Activated T-helper 2 cell treated with anti-CD3 and anti-CD28 coated beads, Interferon-gamma antibody, Interleukin-2, Interleukin-4, amounts not matched to agents 10 μg/mL and 5 μg/mL and 100 μg/mL, durations not matched to agents 14 hours and 24 hours and 36 hours (primary cell): ENCODE measurements at regions not wholly inside any gene's neighbourhood (a gene's known extent, or its start where the extent isn't known, plus 50 kb on each side); places are given as distances from the start of the nearest gene placed in this dataset.
"Not testable (repeated sequence)": the region's sequence is repeated elsewhere in the genome, so short reads cannot be mapped to it uniquely, and the experiment has no call there.

Source experiments
- DNase-seq: peaks from one replicate; pipeline ENCODE4 v3.0.0; 2021; ENCODE audit warnings: low spot score
- H3K27ac Mint-ChIP-seq: one replicate; pipeline ENCODE4 v1.8.0; 2021; ENCODE audit warnings: mixed read lengths
- H3K27me3 Mint-ChIP-seq: one replicate; pipeline ENCODE4 v1.8.0; 2021; ENCODE audit warnings: low read depth, mixed read lengths
- H3K36me3 Mint-ChIP-seq: one replicate; pipeline ENCODE4 v1.8.0; 2021; ENCODE audit warnings: low read depth, mixed read lengths
- H3K4me1 Mint-ChIP-seq: one replicate; pipeline ENCODE4 v1.8.0; 2021; ENCODE audit warnings: low read depth, mixed read lengths
- H3K4me3 Mint-ChIP-seq: one replicate; pipeline ENCODE4 v1.8.0; 2021; ENCODE audit warnings: low read depth, mild to moderate bottlenecking, moderate library complexity, mixed read lengths
- H3K9me3 Mint-ChIP-seq: one replicate; pipeline ENCODE4 v1.8.0; 2021; ENCODE audit warnings: mixed read lengths
- intact Hi-C: fragments of 100-400 bp; cut with micrococcal nuclease; formaldehyde crosslinking; loops from one replicate; pipeline ENCODE4 v1.15.1; 2023

- Mint-ChIP-seq H3K27me3 (no peaks in the 10 kb centered on the region), H3K4me1 (no peaks in the 10 kb centered on the region), H3K4me3 (no peak overlapping the region), H3K36me3 (no peaks in the 10 kb centered on the region), H3K27ac (no peak overlapping the region), H3K9me3 (no peaks in the 10 kb centered on the region)
- intact Hi-C loops, result no loop called here
- no peak for DNase-seq
Measured at GRCh38 chr4:24214796-24215195, 324.9 kb upstream of the PPARGC1A start.

GRCh38 chr4:24213961-24214360 is 324.1 kb upstream of the PPARGC1A start:
- Mint-ChIP-seq H3K4me1 (no peaks in the 10 kb centered on the region), H3K4me3 (no peak overlapping the region), H3K36me3 (no peaks in the 10 kb centered on the region), H3K9me3 (no peaks in the 10 kb centered on the region), H3K27me3 (no peaks in the 10 kb centered on the region), H3K27ac (no peak overlapping the region)
- DNase-seq, result no peak
- intact Hi-C loops, result no loop called here

DNA sequence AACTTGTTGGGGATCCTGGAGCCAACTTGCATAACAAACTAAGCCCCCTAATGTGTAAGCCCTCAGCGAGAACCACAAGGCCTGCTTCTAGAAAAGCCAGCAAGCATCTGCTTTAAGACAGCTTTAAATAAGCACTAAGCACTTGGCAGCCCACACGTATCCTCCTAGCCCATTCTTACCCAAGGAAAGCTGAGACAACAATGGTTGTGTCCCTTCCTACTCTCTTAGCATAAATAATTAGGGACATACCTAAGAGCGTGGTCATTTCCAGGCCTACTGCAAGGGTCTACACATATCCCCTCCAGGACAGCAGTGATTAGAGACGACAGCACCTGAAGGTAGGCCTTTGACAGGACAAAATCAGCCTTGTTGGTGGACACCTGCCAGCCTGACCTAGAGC is 322.8 kb upstream of the PPARGC1A start:
- intact Hi-C loops, result no loop called here
- H3K27ac Mint-ChIP-seq, result no peak overlapping the region
- H3K4me1 Mint-ChIP-seq, result no peaks in the 10 kb centered on the region

DNA sequence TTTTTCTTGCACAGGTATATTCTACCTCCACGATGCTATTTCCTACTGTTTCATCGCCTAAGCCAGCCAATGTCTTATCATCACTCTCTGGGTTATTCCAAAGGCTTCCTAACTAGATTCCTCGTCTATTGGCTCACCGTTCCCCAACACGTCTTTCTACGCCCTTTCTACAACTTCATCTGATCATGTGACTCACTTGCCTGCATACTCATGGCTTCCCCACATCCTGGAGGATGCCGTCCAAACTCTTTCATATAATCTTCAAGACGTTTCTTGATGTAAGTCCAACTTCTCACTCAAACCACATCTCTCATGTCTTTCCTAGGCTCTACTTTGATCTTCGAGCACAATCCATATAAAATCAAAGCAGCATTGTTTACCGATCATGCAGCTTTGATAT is 322.0 kb upstream of the PPARGC1A start:
- H3K4me3 Mint-ChIP-seq, result no peak overlapping the region
- H3K27ac Mint-ChIP-seq, result no peak overlapping the region
- DNase-seq, result no peak
- H3K36me3 Mint-ChIP-seq, result no peaks in the 10 kb centered on the region
- H3K27me3 Mint-ChIP-seq, result no peaks in the 10 kb centered on the region
- intact Hi-C loops, result no loop called here
- H3K9me3 Mint-ChIP-seq, result no peaks in the 10 kb centered on the region
- H3K4me1 Mint-ChIP-seq, result no peaks in the 10 kb centered on the region

More for the DNA sequence above, 322.8 kb upstream of the PPARGC1A start:
- Mint-ChIP-seq H3K27me3 (no peaks in the 10 kb centered on the region), H3K9me3 (no peaks in the 10 kb centered on the region), H3K36me3 (no peaks in the 10 kb centered on the region), H3K4me3 (no peak overlapping the region)
- no peak for DNase-seq

- Mint-ChIP-seq H3K27me3 (no peaks in the 10 kb centered on the region), H3K9me3 (no peaks in the 10 kb centered on the region), H3K4me3 (no peak overlapping the region), H3K36me3 (no peaks in the 10 kb centered on the region), H3K27ac (no peak overlapping the region), H3K4me1 (no peaks in the 10 kb centered on the region)
- intact Hi-C loops, result no loop called here
- no peak for DNase-seq
Measured at GRCh38 chr4:24210332-24210902, 320.6 kb upstream of the PPARGC1A start.

DNA sequence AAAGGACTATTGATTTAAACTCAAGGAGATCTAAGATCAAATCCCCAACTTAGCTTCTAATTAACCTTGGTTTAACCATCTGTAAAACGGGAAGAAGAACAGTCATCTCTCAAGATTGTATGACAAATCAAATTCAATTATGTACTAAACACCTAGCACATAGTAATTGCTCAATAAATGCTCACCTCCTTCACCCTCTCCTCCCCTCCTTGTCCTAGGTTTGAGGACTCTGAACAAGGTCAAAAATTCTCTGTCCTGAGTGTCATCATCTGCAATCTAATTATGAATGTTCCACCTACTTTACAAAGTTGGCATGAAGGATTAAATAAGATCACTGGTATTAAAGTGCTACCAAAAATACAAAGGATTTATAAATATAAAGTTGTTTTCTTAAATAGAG is 320.1 kb upstream of the PPARGC1A start:
- Mint-ChIP-seq H3K4me3 (no peak overlapping the region), H3K27ac (no peak overlapping the region), H3K36me3 (no peaks in the 10 kb centered on the region), H3K4me1 (no peaks in the 10 kb centered on the region), H3K27me3 (no peaks in the 10 kb centered on the region), H3K9me3 (no peaks in the 10 kb centered on the region)
- intact Hi-C loops, result no loop called here
- DNase-seq, result no peak

- Mint-ChIP-seq H3K27me3 (no peaks in the 10 kb centered on the region), H3K27ac (no peak overlapping the region), H3K4me1 (no peaks in the 10 kb centered on the region), H3K36me3 (no peaks in the 10 kb centered on the region), H3K9me3 (no peaks in the 10 kb centered on the region), H3K4me3 (no peak overlapping the region)
- intact Hi-C loops, result no loop called here
- DNase-seq, result no peak
Measured at GRCh38 chr4:24209131-24209530, 319.3 kb upstream of the PPARGC1A start.

DNA sequence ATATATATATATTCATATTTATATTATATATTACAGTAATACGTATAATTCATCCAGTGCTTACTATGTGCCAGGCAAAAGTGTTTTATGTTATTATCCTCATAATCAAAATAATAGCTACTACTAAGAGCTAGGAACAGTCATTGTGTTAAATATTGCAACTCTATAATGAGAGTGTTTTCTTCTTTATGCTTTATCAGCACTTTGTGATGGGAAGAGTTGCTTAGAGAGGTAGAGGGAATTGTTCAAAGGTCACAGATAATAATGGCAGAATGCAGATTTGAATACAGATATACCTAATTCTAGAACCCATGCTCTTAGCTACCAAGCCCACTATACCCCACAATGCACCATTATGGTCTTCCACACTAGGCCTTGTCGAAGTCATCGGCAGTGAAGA is 318.8 kb upstream of the PPARGC1A start:
- H3K9me3 Mint-ChIP-seq, result no peaks in the 10 kb centered on the region
- H3K27ac Mint-ChIP-seq, result no peak overlapping the region
- H3K4me1 Mint-ChIP-seq, result no peaks in the 10 kb centered on the region
- H3K36me3 Mint-ChIP-seq, result no peaks in the 10 kb centered on the region
- H3K4me3 Mint-ChIP-seq, result no peak overlapping the region
- intact Hi-C loops, result no loop called here
- H3K27me3 Mint-ChIP-seq, result no peaks in the 10 kb centered on the region
- no peak for DNase-seq

- intact Hi-C loops, result not testable (repeated sequence)
Measured at GRCh38 chr4:24204708-24205107, 314.9 kb upstream of the PPARGC1A start.

GRCh38 chr4:24203926-24204325 is 314.1 kb upstream of the PPARGC1A start:
- Mint-ChIP-seq H3K27me3 (no peaks in the 10 kb centered on the region), H3K9me3 (no peaks in the 10 kb centered on the region), H3K36me3 (no peaks in the 10 kb centered on the region), H3K27ac (no peak overlapping the region), H3K4me1 (no peaks in the 10 kb centered on the region), H3K4me3 (no peak overlapping the region)
- DNase-seq, result no peak
- intact Hi-C loops, result no loop called here

More at GRCh38 chr4:24204708-24205107, 314.9 kb upstream of the PPARGC1A start:
- H3K9me3 Mint-ChIP-seq, H3K36me3 Mint-ChIP-seq, H3K27me3 Mint-ChIP-seq, H3K4me1 Mint-ChIP-seq, H3K4me3 Mint-ChIP-seq, DNase-seq, H3K27ac Mint-ChIP-seq: not testable (repeated sequence)

DNA sequence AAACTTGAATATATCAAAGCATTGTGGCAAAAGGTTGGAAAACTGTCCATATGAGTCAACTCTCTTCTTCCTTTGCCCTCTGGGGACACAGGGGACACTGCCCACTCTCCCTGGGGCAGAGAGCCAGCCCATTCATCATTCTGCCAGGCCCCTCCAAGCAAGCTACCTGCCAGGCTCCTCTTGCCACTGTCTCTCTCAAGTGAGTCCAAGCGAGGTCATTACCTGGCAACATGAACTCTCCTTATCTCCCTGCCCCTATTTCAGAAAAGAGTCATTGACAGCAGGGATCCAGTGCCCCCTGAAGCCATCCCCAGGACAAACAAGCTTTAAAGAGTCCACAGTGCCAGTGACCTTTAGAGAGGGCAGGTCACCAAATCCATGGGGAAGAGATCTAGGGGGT is 312.7 kb upstream of the PPARGC1A start:
- H3K9me3 Mint-ChIP-seq, result no peaks in the 10 kb centered on the region
- H3K4me1 Mint-ChIP-seq, result no peaks in the 10 kb centered on the region
- no peak overlapping the region for H3K27ac Mint-ChIP-seq

GRCh38 chr4:24197955-24198354 is 308.1 kb upstream of the PPARGC1A start:
- Mint-ChIP-seq H3K9me3 (no peaks in the 10 kb centered on the region), H3K4me3 (no peak overlapping the region), H3K27ac (no peak overlapping the region), H3K36me3 (no peaks in the 10 kb centered on the region), H3K4me1 (no peaks in the 10 kb centered on the region), H3K27me3 (no peaks in the 10 kb centered on the region)
- no peak for DNase-seq
- intact Hi-C loops, result no loop called here

More for the DNA sequence above, 312.7 kb upstream of the PPARGC1A start:
- no peaks in the 10 kb centered on the region for H3K36me3 Mint-ChIP-seq
- no peaks in the 10 kb centered on the region for H3K27me3 Mint-ChIP-seq
- no peak overlapping the region for H3K4me3 Mint-ChIP-seq
- intact Hi-C loops, result no loop called here
- no peak for DNase-seq

- intact Hi-C loops, result no loop called here
- Mint-ChIP-seq H3K4me3 (no peak overlapping the region), H3K36me3 (no peaks in the 10 kb centered on the region), H3K4me1 (no peaks in the 10 kb centered on the region), H3K27me3 (no peaks in the 10 kb centered on the region), H3K27ac (no peak overlapping the region), H3K9me3 (no peaks in the 10 kb centered on the region)
- DNase-seq, result no peak
Measured at GRCh38 chr4:24196785-24197184, 306.9 kb upstream of the PPARGC1A start.
